ENCODE measurements at regions not wholly inside any gene's neighbourhood (a gene's known extent, or its start where the extent isn't known, plus 50 kb on each side); places are given as distances from the start of the nearest gene placed in this dataset.

DNA sequence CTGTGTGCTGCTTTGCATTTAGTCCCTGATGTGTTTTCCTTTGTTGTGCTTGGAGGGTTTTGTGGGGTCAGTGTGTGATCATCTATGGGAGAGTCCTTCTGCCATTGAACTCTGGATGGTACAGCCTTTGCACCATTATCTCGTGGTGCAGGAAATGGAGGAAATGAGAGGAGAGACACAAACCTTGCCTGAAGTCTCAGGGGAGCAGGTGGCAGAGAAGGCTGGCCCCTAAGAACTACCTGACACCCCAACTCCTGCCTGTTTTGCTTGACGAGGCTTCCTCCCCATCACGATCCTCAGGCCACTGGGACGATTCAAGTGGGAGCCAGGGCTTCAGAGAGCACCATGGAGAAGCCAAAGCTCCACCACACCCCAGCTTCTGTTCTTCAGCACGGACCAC lies 1316.4 kb downstream of the TBC1D22A start:
- TF ChIP-seq EZH2 (IDR thresholded peaks at IDR 0.05): no peak
- TF ChIP-seq POLR2AphosphoS5 (IDR thresholded peaks at IDR 0.05; ENCODE audit: borderline replicate concordance, low read depth, low read length): no peak
- TF ChIP-seq FOXP2 (optimal IDR thresholded peaks at IDR 0.05; ENCODE audit: control extremely low read depth, extremely low read length, insufficient read depth): no peak
